Endothelial cell of umbilical vein (primary cell): ENCODE measurements at regions not wholly inside any gene's neighbourhood (a gene's known extent, or its start where the extent isn't known, plus 50 kb on each side); places are given as distances from the start of the nearest gene placed in this dataset.

ENCODE experiments used
- BruUV-seq: library from RNA; stranded (reverse); fragments of 400-500 nt; replicated peaks from 2 replicates; lab custom pipeline; 2021; lab: Mats Ljungman, UMichigan
- CTCF ChIA-PET: fragments of 300-600, 350-600 bp; sonication (Branson Sonifier 250); formaldehyde crosslinking; loops from one replicate; lab custom pipeline; 2021; ENCODE audit warnings: antibody characterized with exemption, inconsistent platforms; lab: Charles Lee
- POLR2A ChIA-PET: fragments of 300-600, 350-600 bp; sonication (Branson Sonifier 250); formaldehyde crosslinking; loops from one replicate; lab custom pipeline; 2021; ENCODE audit warnings: antibody characterized with exemption, inconsistent platforms; lab: Charles Lee
- DNase-seq: peaks from one replicate; pipeline ENCODE4 v3.0.0-alpha.2; 2011; ENCODE audit warnings: low read depth, low spot score
- FAIRE-seq: peaks from 2 replicates; lab custom pipeline; 2011; peaks lifted over from hg19 to GRCh38; lab: Jason Lieb, UNC
- H2AFZ ChIP-seq: 2 replicates; pipeline ENCODE4 v1.6.0; 2012; ENCODE audit warnings: low read depth, low read length, control low read depth, inconsistent platforms
- H3K27ac ChIP-seq: 2 replicates; pipeline ENCODE4 v1.5.1; 2011; ENCODE audit warnings: low read depth, mild to moderate bottlenecking, control low read depth, low read length, moderate library complexity; ENCODE audit not compliant: insufficient read depth
- H3K27me3 ChIP-seq, 2 experiments: 2 replicates each; pipeline versions ENCODE4 v1.6.0 to v1.6.1; 2011; ENCODE audit warnings: low read length in 2 of 2, mixed read lengths in 1 of 2; ENCODE audit not compliant: control insufficient read depth in 2 of 2, insufficient read depth in 2 of 2
- H3K36me3 ChIP-seq, 2 experiments: 2 replicates in 1 of 2; 3 replicates in 1 of 2; pipeline ENCODE4 v1.5.1; 2011; ENCODE audit warnings: low read length in 2 of 2, mild to moderate bottlenecking in 1 of 2, moderate library complexity in 1 of 2; ENCODE audit not compliant: control insufficient read depth in 2 of 2, insufficient read depth in 2 of 2; ENCODE audit errors: extremely low read depth in 1 of 2
- H3K4me1 ChIP-seq: 3 replicates; pipeline ENCODE4 v1.5.1; 2011; ENCODE audit warnings: mild to moderate bottlenecking, low read length; ENCODE audit not compliant: control insufficient read depth, insufficient read depth; ENCODE audit errors: extremely low read depth
- H3K4me2 ChIP-seq: 2 replicates; pipeline ENCODE4 v1.6.1; 2011; ENCODE audit warnings: low read length, control low read depth, mixed read lengths; ENCODE audit not compliant: insufficient read depth
- H3K4me3 ChIP-seq, 3 experiments: fragments of 200-600 bp in 1 of 3; sonication (generic), shearing (Covaris generic) in 1 of 3; replicated peaks in 1 of 3; 2 replicates each; pipeline ENCODE4 v1.5.1; 2011 to 2016; ENCODE audit warnings: control low read depth in 3 of 3, low read length in 3 of 3, mild to moderate bottlenecking in 2 of 3, inconsistent platforms in 1 of 3, low read depth in 1 of 3, moderate library complexity in 1 of 3; ENCODE audit not compliant: insufficient read depth in 1 of 3
- H3K79me2 ChIP-seq: 2 replicates; pipeline ENCODE4 v1.6.0; 2012; ENCODE audit warnings: low read length, inconsistent platforms; ENCODE audit not compliant: control insufficient read depth, insufficient read depth
- H3K9ac ChIP-seq: replicated peaks from 2 replicates; pipeline ENCODE3; 2011; ENCODE audit warnings: low read length, control low read depth; ENCODE audit not compliant: insufficient read depth; ENCODE audit errors: extremely low read depth
- H3K9me1 ChIP-seq: replicated peaks from 3 replicates; pipeline ENCODE4 v1.6.0; 2011; ENCODE audit warnings: mild to moderate bottlenecking, low read length; ENCODE audit not compliant: control insufficient read depth, insufficient read depth; ENCODE audit errors: extremely low read depth
- H3K9me3 ChIP-seq: replicated peaks from 2 replicates; pipeline ENCODE4 v1.5.1; 2012; ENCODE audit warnings: low read length, inconsistent platforms; ENCODE audit not compliant: control insufficient read depth, insufficient read depth
- H4K20me1 ChIP-seq: replicated peaks from 2 replicates; pipeline ENCODE3; 2011; ENCODE audit warnings: mild to moderate bottlenecking, low read length; ENCODE audit not compliant: control insufficient read depth, insufficient read depth; ENCODE audit errors: extremely low read depth
- CTCF ChIP-seq, 2 donors: IDR thresholded peaks; 1 replicate in 1 of 2; 2 replicates in 1 of 2; pipeline ENCODE4 v1.5.1; 2011; ENCODE audit warnings: low read length in 2 of 2, mild to moderate bottlenecking in 2 of 2, moderate library complexity in 2 of 2, control low read depth in 1 of 2, inconsistent platforms in 1 of 2, low read depth in 1 of 2; ENCODE audit not compliant: insufficient read depth in 1 of 2; ENCODE audit errors: extremely low read depth in 1 of 2
- EZH2 ChIP-seq: IDR thresholded peaks from 2 replicates; pipeline ENCODE4 v1.6.1; 2012; ENCODE audit warnings: borderline replicate concordance, low read depth, mild to moderate bottlenecking, moderate library complexity, low read length, inconsistent platforms; ENCODE audit not compliant: severe bottlenecking
- FOS ChIP-seq: IDR thresholded peaks from 2 replicates; pipeline ENCODE4 v1.6.1; 2011; ENCODE audit warnings: mild to moderate bottlenecking, low read length, moderate library complexity, borderline replicate concordance; ENCODE audit not compliant: insufficient read depth
- GATA2 ChIP-seq: IDR thresholded peaks from 2 replicates; pipeline ENCODE4 v1.7.0; 2011; ENCODE audit warnings: low read depth, mild to moderate bottlenecking, moderate library complexity, mixed read lengths, low read length; ENCODE audit not compliant: insufficient read length, insufficient read depth
- JUN ChIP-seq: IDR thresholded peaks from 2 replicates; pipeline ENCODE4 v1.6.1; 2011; ENCODE audit warnings: borderline replicate concordance, low read depth; ENCODE audit not compliant: insufficient read length, insufficient read depth
- MAX ChIP-seq: IDR thresholded peaks from 2 replicates; pipeline ENCODE4 v1.6.1; 2011; ENCODE audit not compliant: insufficient read depth, insufficient read length
- MYC ChIP-seq: IDR thresholded peaks from one replicate; pipeline ENCODE4 v1.6.1; 2011; ENCODE audit warnings: mild to moderate bottlenecking, low read depth, low read length
- POLR2A ChIP-seq: IDR thresholded peaks from 2 replicates; pipeline ENCODE4 v1.6.1; 2012; ENCODE audit warnings: low read depth, mild to moderate bottlenecking, control low read depth, low read length
- POLR2AphosphoS5 ChIP-seq: IDR thresholded peaks from 2 replicates; pipeline ENCODE4 v1.6.1; 2012; ENCODE audit warnings: low read depth, mild to moderate bottlenecking, control low read depth, low read length, moderate library complexity; ENCODE audit not compliant: insufficient read depth
- dilution Hi-C: fragments of 300-500 bp; cut with MboI; formaldehyde crosslinking; loops from one replicate; pipeline ENCODE4 v1.15.0; 2019; ENCODE audit warnings: low sequenced_read_pairs; ENCODE audit not compliant: extremely low pct_ligation_motif_present
- intact Hi-C: fragments of 100-400 bp; cut with micrococcal nuclease; formaldehyde crosslinking; loops from one replicate; pipeline ENCODE4 v1.10.0; 2022

- intact Hi-C loops (no loop called here), dilution Hi-C loops (no loop called here)
- no peak overlapping the region for H3K27ac ChIP-seq
- FAIRE-seq (no peak), DNase-seq (no peak)
- H3K4me2 ChIP-seq: no peak overlapping the region
- TF ChIP-seq POLR2A: no peak
- no peak for TF ChIP-seq EZH2
- no peak for TF ChIP-seq POLR2AphosphoS5
- no peak for TF ChIP-seq CTCF (IDR thresholded peaks at IDR 0.05; ENCODE audit: extremely low read depth in 1 of 2, insufficient read depth in 1 of 2, low read depth in 1 of 2, low read length in 2 of 2)
- TF ChIP-seq FOS: no peak
- TF ChIP-seq MAX: no peak
- TF ChIP-seq GATA2: no peak
- TF ChIP-seq MYC: no peak
- no peak for TF ChIP-seq JUN
- no peaks in the 10 kb centered on the region for H3K9me1 ChIP-seq
- H4K20me1 ChIP-seq: no peaks in the 10 kb centered on the region
- H3K4me3 ChIP-seq: no peak overlapping the region
- H3K9me3 ChIP-seq: no peaks in the 10 kb centered on the region
- no TSS peak for BruUV-seq
- peaks cover 2 to 7% of the 10 kb centered on the region in 2 experiments for H3K36me3 ChIP-seq
- peaks cover 26% of the 10 kb centered on the region for H3K79me2 ChIP-seq
- POLR2A ChIA-PET: interaction anchor here (0.7 kb wide), 1 partner anchor 76 kb away, joined by 3 read pairs; no protein-coding TSS in a partner anchor
- no peaks in the 10 kb centered on the region for H3K27me3 ChIP-seq
- CTCF ChIA-PET: interaction anchor here (1.6 kb wide), 1 partner anchor 130 kb away, joined by 6 read pairs; no protein-coding TSS in a partner anchor
- H3K9ac ChIP-seq: no peak overlapping the region
- H3K4me1 ChIP-seq: peaks cover 14% of the 10 kb centered on the region
- no peak overlapping the region for H2AFZ ChIP-seq
These were observed 100.4 kb upstream of the NAA20 start for GRCh38 chr20:19916531-19917485.
